ENCODE measurements at regions not wholly inside any gene's neighbourhood (a gene's known extent, or its start where the extent isn't known, plus 50 kb on each side); places are given as distances from the start of the nearest gene placed in this dataset.

- no peak for TF ChIP-seq CTCF (IDR thresholded peaks at IDR 0.05; ENCODE audit: low read depth, low read length)
- no peak for TF ChIP-seq POLR2A (IDR thresholded peaks at IDR 0.05; ENCODE audit: extremely low read depth, insufficient read length)
- no peak for TF ChIP-seq MAX (IDR thresholded peaks at IDR 0.05; ENCODE audit: low read depth, low read length)
These were observed 212.4 kb downstream of the RBFOX3 start for GRCh38 chr17:79398441-79398840.
